ENCODE measurements at regions not wholly inside any gene's neighbourhood (a gene's known extent, or its start where the extent isn't known, plus 50 kb on each side); places are given as distances from the start of the nearest gene placed in this dataset.

DNA sequence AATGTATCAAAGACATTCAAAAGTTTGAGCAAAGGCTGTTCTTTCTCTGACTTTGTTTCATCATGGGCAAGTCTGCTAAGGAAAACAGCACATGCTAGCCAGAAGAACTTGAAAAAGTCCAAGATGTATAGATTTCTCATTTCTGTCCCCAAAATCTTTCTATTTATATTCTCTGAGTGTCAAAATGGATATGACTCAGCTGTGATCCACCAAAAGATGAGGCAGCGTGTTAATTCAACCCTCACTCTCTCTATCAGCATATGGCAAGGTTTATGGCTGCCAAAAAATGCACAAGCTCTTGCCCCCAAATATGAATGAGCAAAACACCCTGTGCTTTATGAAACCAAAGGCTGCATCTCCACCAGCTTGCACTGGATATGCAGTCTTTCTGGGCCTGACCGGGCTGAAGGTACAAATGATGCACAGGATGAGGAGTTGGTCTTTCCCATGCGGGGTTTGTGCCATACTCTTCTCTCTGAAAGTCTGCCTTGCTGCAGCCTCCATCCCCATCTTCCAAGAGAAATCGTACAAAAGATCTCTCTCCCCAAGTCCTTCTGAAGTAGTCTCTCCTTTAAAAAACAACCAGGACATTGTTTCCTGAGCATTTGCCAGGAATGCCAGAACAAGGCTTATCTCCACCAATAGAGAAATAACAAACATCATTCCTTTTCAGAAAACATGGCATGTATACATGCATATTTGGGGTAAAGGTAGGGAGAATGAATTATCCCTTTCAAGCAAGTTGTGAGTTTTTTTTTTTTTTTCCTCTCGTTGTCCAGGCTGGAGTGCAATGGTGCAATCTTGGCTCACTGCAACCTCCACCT, 203.4 kb downstream of the TMX1 start:
- Histone ChIP-seq H4K20me1 (ENCODE audit: insufficient read depth, low read length) (no peaks in the 10 kb centered on the region), H3K4me3 (replicated peaks in 1 of 3; ENCODE audit: insufficient read depth in 1 of 3, low read depth in 2 of 3, low read length in 3 of 3) (no peak overlapping the region), H3K9me3 (ENCODE audit: low read length) (no peaks in the 10 kb centered on the region), H3K27me3 (ENCODE audit: control insufficient read depth in 1 of 2, insufficient read depth in 2 of 2, low read length in 2 of 2) (no peaks in the 10 kb centered on the region), H2AFZ (ENCODE audit: low read length) (no peak overlapping the region), H3K36me3 (replicated peaks in 1 of 2; ENCODE audit: control insufficient read depth in 1 of 2, insufficient read depth in 2 of 2, low read length in 2 of 2) (no peaks in the 10 kb centered on the region), H3K79me2 (ENCODE audit: insufficient read depth, low read length) (no peaks in the 10 kb centered on the region), H3K4me1 (ENCODE audit: insufficient read depth, low read length) (no peaks in the 10 kb centered on the region), H3K27ac (ENCODE audit: extremely low read length, insufficient read depth, low read length) (no peak overlapping the region), H3K4me2 (ENCODE audit: low read depth, low read length) (no peak overlapping the region), H3K9ac (ENCODE audit: insufficient read depth, low read depth, low read length) (no peak overlapping the region)
- FAIRE-seq, result no peak
- DNase-seq (ENCODE audit: low spot score), result no peak
- intact Hi-C loops (cut with micrococcal nuclease; ENCODE audit: unreplicated experiment) (no loop called here), in situ Hi-C loops (cut with HindIII; ENCODE audit: extremely low pct_ligation_motif_present, low pct_unique_long_range_greater_than_20kb) (no loop called here)
- no peak for ATAC-seq
- TF ChIP-seq ZNF770 (CRISPR knock-in tag; IDR thresholded peaks at IDR 0.05), result no peak
- no peak for TF ChIP-seq ZNF687 (CRISPR knock-in tag; IDR thresholded peaks at IDR 0.05)
- no peak for TF ChIP-seq PPARG (CRISPR knock-in tag; conservative IDR thresholded peaks at IDR 0.05)
- no peak for TF ChIP-seq ZNF724P (CRISPR knock-in tag; IDR thresholded peaks at IDR 0.05; ENCODE audit: borderline replicate concordance)
- TF ChIP-seq REXO4 (CRISPR knock-in tag; IDR thresholded peaks at IDR 0.05; ENCODE audit: borderline replicate concordance), result no peak
- no peak for TF ChIP-seq ZNF713 (CRISPR knock-in tag; IDR thresholded peaks at IDR 0.05)
- TF ChIP-seq ATF7 (IDR thresholded peaks at IDR 0.05), result no peak
- no peak for TF ChIP-seq ATF7 (CRISPR knock-in tag; IDR thresholded peaks at IDR 0.05)
- no peak for TF ChIP-seq EP300 (IDR thresholded peaks at IDR 0.05; ENCODE audit: low read depth in 2 of 2, low read length in 2 of 2)
- no peak for TF ChIP-seq EP300 (CRISPR knock-in tag; IDR thresholded peaks at IDR 0.05; ENCODE audit: borderline replicate concordance)
- no peak for TF ChIP-seq DNMT3B (CRISPR knock-in tag; conservative IDR thresholded peaks at IDR 0.05)
- no peak for TF ChIP-seq ZNF674 (CRISPR knock-in tag; IDR thresholded peaks at IDR 0.05; ENCODE audit: low read depth)
- no peak for TF ChIP-seq NR1H2 (CRISPR knock-in tag; IDR thresholded peaks at IDR 0.05; ENCODE audit: borderline replicate concordance, low read depth)
- TF ChIP-seq ZNF432 (CRISPR knock-in tag; IDR thresholded peaks at IDR 0.05; ENCODE audit: borderline replicate concordance), result no peak
- no peak for TF ChIP-seq SKIL (CRISPR knock-in tag; IDR thresholded peaks at IDR 0.05; ENCODE audit: borderline replicate concordance)
- ChIA-PET POLR2A (no interaction called here), CTCF (ENCODE audit: low intra/inter-chr PET ratio, low total read pairs) (no interaction called here)
- WGBS (ENCODE audit: low lambda C conversion rate), result 5% methylated on average over 3 of the region's 5 CpGs
- BruUV-seq (replicated peaks), result no TSS peak

Measured in HepG2 (cell line).